Keratinocyte (primary cell): ENCODE measurements at regions not wholly inside any gene's neighbourhood (a gene's known extent, or its start where the extent isn't known, plus 50 kb on each side); places are given as distances from the start of the nearest gene placed in this dataset.

ENCODE experiments used
- CTCF ChIP-seq, 3 experiments: IDR thresholded peaks in 1 of 3; conservative IDR thresholded peaks in 1 of 3; optimal IDR thresholded peaks in 1 of 3; 2 replicates in 2 of 3; 3 replicates in 1 of 3; pipeline versions ENCODE3 to v1.5.1; 2011; ENCODE audit warnings: low read length in 3 of 3, mild to moderate bottlenecking in 3 of 3, moderate library complexity in 2 of 3, control low read depth in 1 of 3, inconsistent platforms in 1 of 3; ENCODE audit not compliant: insufficient read depth in 2 of 3; ENCODE audit errors: extremely low read depth in 1 of 3
- EZH2 ChIP-seq: IDR thresholded peaks from one replicate; pipeline ENCODE4 v1.6.1; 2012; ENCODE audit warnings: inconsistent platforms, mild to moderate bottlenecking, low read length, moderate library complexity

GRCh38 chr4:135210341-135210740, 1008.8 kb upstream of the PABPC4L start:
- TF ChIP-seq CTCF (optimal IDR thresholded peaks at IDR 0.05 in 1 of 3, IDR thresholded peaks at IDR 0.05 in 1 of 3, conservative IDR thresholded peaks at IDR 0.05 in 1 of 3; ENCODE audit: extremely low read depth in 1 of 3, insufficient read depth in 2 of 3, low read length in 3 of 3) (no peak), EZH2 (no peak)
